Stomach smooth muscle (tissue), 2 donors: ENCODE measurements at regions not wholly inside any gene's neighbourhood (a gene's known extent, or its start where the extent isn't known, plus 50 kb on each side); places are given as distances from the start of the nearest gene placed in this dataset.

Source experiments
- H3K27ac ChIP-seq: one replicate; pipeline ENCODE4 v1.7.0; 2013; ENCODE audit warnings: mild to moderate bottlenecking, low read length, inconsistent platforms
- H3K27me3 ChIP-seq, 2 donors: one replicate each; pipeline ENCODE4 v1.7.0; 2013; ENCODE audit warnings: low read length in 2 of 2; ENCODE audit not compliant: insufficient read depth in 2 of 2, control insufficient read depth in 1 of 2
- H3K36me3 ChIP-seq, 2 donors: one replicate each; pipeline ENCODE4 v1.7.0; 2013; ENCODE audit warnings: low read length in 2 of 2; ENCODE audit not compliant: control insufficient read depth in 2 of 2, insufficient read depth in 2 of 2
- H3K4me1 ChIP-seq: one replicate; pipeline ENCODE4 v1.7.0; 2013; ENCODE audit warnings: low read length; ENCODE audit not compliant: control insufficient read depth, insufficient read depth
- H3K4me3 ChIP-seq, 2 donors: one replicate each; pipeline ENCODE4 v1.7.0; 2013; ENCODE audit warnings: low read length in 2 of 2
- H3K9ac ChIP-seq, 2 donors: one replicate each; pipeline ENCODE4 v1.7.0; 2013; ENCODE audit warnings: low read length in 2 of 2, mild to moderate bottlenecking in 1 of 2
- H3K9me3 ChIP-seq, 2 donors: one replicate each; pipeline ENCODE4 v1.7.0; 2013; ENCODE audit warnings: low read length in 2 of 2; ENCODE audit not compliant: control insufficient read depth in 2 of 2
- donor health status: healthy.
- donor health status: Pancreatic carcinoma.

DNA sequence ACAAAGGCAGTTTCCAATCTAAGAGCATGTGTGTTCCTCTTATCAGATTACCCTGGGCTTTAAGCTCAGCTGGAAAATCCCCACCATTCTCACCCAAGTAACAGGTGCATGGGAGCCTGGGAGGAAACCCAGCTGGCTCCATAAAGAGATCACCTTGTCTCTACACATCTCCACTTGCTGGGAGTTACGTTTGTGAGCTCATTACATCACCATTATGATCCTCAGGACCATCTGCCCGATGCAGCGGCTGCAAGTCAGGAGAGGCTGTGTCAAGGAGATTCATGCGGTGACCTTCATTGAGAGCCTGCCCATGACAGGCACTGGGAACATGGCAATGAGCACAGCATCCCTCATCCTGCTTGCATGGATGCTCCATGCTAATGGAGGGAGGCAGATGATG, 618.0 kb downstream of the NPHP4 start:
- peaks cover 0 to 8% of the 10 kb centered on the region in 2 donors for H3K27me3 ChIP-seq

GRCh38 chr1:5373281-5373680, 618.9 kb downstream of the NPHP4 start:
- Histone ChIP-seq H3K36me3 (no peaks in the 10 kb centered on the region), H3K4me3 (no peak overlapping the region), H3K9me3 (peaks cover 4 to 7% of the 10 kb centered on the region in 2 donors), H3K27me3 (peaks cover 0 to 8% of the 10 kb centered on the region in 2 donors), H3K4me1 (no peaks in the 10 kb centered on the region), H3K27ac (no peak overlapping the region), H3K9ac (no peak overlapping the region)

More for the DNA sequence above, 618.0 kb downstream of the NPHP4 start:
- Histone ChIP-seq H3K9me3 (peaks cover 4 to 7% of the 10 kb centered on the region in 2 donors), H3K4me3 (no peak overlapping the region), H3K27ac (no peak overlapping the region), H3K4me1 (no peaks in the 10 kb centered on the region), H3K9ac (no peak overlapping the region), H3K36me3 (no peaks in the 10 kb centered on the region)

DNA sequence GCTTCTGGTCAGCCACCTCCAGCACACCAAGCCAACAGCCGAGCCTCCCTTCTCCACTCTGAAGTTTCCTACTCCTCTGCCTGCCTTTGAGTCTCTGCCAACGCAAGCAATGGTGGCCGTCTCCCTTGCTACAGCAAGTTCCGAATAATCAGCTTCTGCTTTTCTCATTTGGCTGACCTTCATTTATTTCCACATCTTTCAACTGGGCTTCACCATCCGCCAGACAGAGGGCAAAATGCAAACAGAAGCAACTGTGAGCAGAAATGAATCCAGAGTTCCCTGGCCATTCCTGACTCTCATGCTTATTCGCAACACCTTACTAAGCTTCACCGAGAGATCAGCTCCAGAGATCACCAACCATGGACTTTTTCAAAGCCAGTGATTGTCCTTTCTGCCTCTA, 621.0 kb downstream of the NPHP4 start:
- Histone ChIP-seq H3K4me3 (no peak overlapping the region), H3K36me3 (no peaks in the 10 kb centered on the region), H3K9ac (no peak overlapping the region), H3K4me1 (no peaks in the 10 kb centered on the region), H3K9me3 (peaks cover 4 to 7% of the 10 kb centered on the region in 2 donors), H3K27me3 (peaks cover 0 to 12% of the 10 kb centered on the region in 2 donors), H3K27ac (no peak overlapping the region)

GRCh38 chr1:5370311-5370710, 621.9 kb downstream of the NPHP4 start:
- Histone ChIP-seq H3K4me3 (no peak overlapping the region), H3K9me3 (peaks cover 4 to 7% of the 10 kb centered on the region in 2 donors), H3K27me3 (peaks cover 0 to 13% of the 10 kb centered on the region in 2 donors), H3K27ac (no peak overlapping the region), H3K9ac (no peak overlapping the region), H3K36me3 (no peaks in the 10 kb centered on the region), H3K4me1 (no peaks in the 10 kb centered on the region)

DNA sequence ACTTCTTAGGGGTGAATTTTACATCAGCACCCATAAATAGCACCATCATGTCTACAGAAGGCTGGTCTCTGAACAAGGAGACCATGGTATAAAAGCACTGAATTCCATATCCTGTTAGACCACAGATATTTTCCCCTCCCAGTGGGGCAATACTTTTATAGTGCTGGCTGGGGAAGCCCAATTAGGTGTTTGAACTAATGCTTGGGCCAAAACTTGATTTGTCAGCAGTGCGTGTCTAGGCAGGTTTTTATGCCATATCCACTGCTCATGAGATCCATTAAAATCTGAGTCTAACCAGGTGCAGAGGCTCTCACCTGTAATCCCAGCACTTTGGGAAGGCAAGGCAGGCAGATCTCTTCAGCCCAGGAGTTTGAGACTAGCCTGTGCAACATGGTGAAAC, 623.0 kb downstream of the NPHP4 start:
- no peaks in the 10 kb centered on the region for H3K4me1 ChIP-seq
- H3K27ac ChIP-seq = no peak overlapping the region
- H3K9me3 ChIP-seq = peaks cover 4 to 7% of the 10 kb centered on the region in 2 donors
- no peak overlapping the region for H3K4me3 ChIP-seq
- peaks cover 0 to 16% of the 10 kb centered on the region in 2 donors for H3K27me3 ChIP-seq
- no peak overlapping the region for H3K9ac ChIP-seq
- H3K36me3 ChIP-seq = no peaks in the 10 kb centered on the region

DNA sequence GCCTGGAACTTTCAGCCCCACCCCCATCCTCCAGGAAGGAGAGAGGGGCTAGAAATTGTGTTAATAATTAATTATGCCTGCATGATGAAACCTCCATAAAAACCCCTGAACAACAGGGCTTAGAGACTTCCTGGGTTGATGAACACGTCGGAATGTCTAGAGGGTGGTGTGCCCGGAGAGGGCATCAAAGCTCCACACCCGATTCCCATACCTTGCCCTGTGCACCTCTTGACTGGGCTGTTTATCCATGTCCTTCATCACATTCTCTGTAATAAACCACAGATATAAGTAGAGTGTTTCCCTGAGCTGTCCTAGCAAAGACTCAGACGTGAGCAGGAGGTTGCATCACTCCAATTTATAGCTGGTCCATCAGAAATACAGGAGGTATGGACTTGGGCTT, 624.0 kb downstream of the NPHP4 start:
- Histone ChIP-seq H3K27ac (no peak overlapping the region), H3K27me3 (peaks cover 0 to 14% of the 10 kb centered on the region in 2 donors), H3K9ac (no peak overlapping the region), H3K9me3 (peaks cover 0 to 3% of the 10 kb centered on the region in 2 donors), H3K4me3 (no peak overlapping the region), H3K4me1 (no peaks in the 10 kb centered on the region), H3K36me3 (no peaks in the 10 kb centered on the region)

- Histone ChIP-seq H3K9me3 (no peaks in the 10 kb centered on the region), H3K36me3 (no peaks in the 10 kb centered on the region), H3K9ac (no peak overlapping the region), H3K27me3 (peaks cover 0 to 20% of the 10 kb centered on the region in 2 donors), H3K4me3 (no peak overlapping the region), H3K4me1 (no peaks in the 10 kb centered on the region), H3K27ac (no peak overlapping the region)
Observed at GRCh38 chr1:5367306-5367705, 624.9 kb downstream of the NPHP4 start.

- no peaks in the 10 kb centered on the region for H3K9me3 ChIP-seq
- H3K9ac ChIP-seq = no peak overlapping the region
- no peaks in the 10 kb centered on the region for H3K36me3 ChIP-seq
- no peak overlapping the region for H3K27ac ChIP-seq
- no peaks in the 10 kb centered on the region for H3K4me1 ChIP-seq
- H3K4me3 ChIP-seq = no peak overlapping the region
- H3K27me3 ChIP-seq = peaks cover 0 to 20% of the 10 kb centered on the region in 2 donors
Observed at GRCh38 chr1:5365751-5366150, 626.5 kb downstream of the NPHP4 start.

- no peaks in the 10 kb centered on the region for H3K9me3 ChIP-seq
- no peaks in the 10 kb centered on the region for H3K36me3 ChIP-seq
- H3K4me3 ChIP-seq = no peak overlapping the region
- H3K4me1 ChIP-seq = no peaks in the 10 kb centered on the region
- H3K27me3 ChIP-seq = peaks cover 0 to 18% of the 10 kb centered on the region in 2 donors
- H3K27ac ChIP-seq = no peak overlapping the region
- no peak overlapping the region for H3K9ac ChIP-seq
Observed at GRCh38 chr1:5364591-5364990, 627.6 kb downstream of the NPHP4 start.

DNA sequence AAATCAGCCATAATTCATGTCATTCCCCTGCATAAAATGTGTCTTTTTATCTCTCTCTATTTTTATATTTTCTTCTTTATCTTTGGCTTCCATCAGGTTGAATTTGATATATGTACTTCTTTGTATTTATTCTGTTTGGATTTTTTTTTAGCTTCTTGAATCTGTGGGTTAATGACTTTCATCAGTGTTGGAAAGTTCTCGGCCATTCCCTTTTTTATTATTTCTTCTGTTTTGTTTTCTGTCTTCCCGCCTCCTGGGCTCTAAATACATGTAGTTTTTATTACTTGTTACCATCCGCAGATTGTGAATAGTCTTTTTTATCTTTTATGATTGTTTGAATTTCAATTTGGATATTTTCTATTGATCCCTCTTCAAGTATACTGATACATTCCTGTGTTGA, 637.5 kb downstream of the NPHP4 start:
- Histone ChIP-seq H3K9ac (no peak overlapping the region), H3K9me3 (no peaks in the 10 kb centered on the region), H3K27ac (no peak overlapping the region), H3K27me3 (no peaks in the 10 kb centered on the region), H3K36me3 (no peaks in the 10 kb centered on the region), H3K4me1 (no peaks in the 10 kb centered on the region), H3K4me3 (no peak overlapping the region)

DNA sequence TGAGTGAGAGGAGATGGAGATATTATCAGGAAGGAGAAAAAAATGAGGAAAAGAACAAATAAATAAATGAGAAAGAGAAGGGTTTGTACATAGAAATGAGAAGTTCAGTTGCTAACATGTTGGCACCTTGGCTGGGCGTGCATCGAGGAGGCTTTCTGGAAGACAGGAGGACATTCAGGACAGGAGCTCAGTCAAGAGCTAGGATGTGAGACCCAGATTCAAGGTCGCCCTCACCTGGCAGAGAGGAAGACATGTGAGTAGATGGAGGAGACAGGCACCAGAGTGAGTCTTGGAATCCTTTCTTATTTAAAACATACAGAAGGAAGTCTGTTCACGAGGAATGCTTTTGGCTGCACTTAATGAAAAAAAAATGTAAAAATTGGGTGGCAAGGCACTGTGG, 640.9 kb downstream of the NPHP4 start:
- Histone ChIP-seq H3K4me3 (no peak overlapping the region), H3K36me3 (no peaks in the 10 kb centered on the region), H3K9me3 (no peaks in the 10 kb centered on the region), H3K4me1 (no peaks in the 10 kb centered on the region), H3K27me3 (peaks cover 0 to 5% of the 10 kb centered on the region in 2 donors), H3K27ac (no peak overlapping the region), H3K9ac (no peak overlapping the region)
